Activated CD4-positive, alpha-beta T cell treated with anti-CD3 and anti-CD28 coated beads, Interleukin-2, amount 50 U/mL, for 4 hours (primary cell): ENCODE measurements at regions not wholly inside any gene's neighbourhood (a gene's known extent, or its start where the extent isn't known, plus 50 kb on each side); places are given as distances from the start of the nearest gene placed in this dataset.

ENCODE experiments used
- DNase-seq, 2 experiments: peaks; one replicate each; pipeline ENCODE4 v3.0.0-alpha.2; 2020

- no peak for DNase-seq
These were observed 183.0 kb downstream of the SUCNR1 start for GRCh38 chr3:152056481-152056880.

GRCh38 chr3:152056987-152057386 lies 183.5 kb downstream of the SUCNR1 start:
- no peak for DNase-seq

GRCh38 chr3:152058856-152059255 lies 185.4 kb downstream of the SUCNR1 start:
- no peak for DNase-seq

GRCh38 chr3:152060701-152061100 lies 187.3 kb downstream of the SUCNR1 start:
- no peak for DNase-seq

- DNase-seq, result no peak
These were observed 187.9 kb downstream of the SUCNR1 start for GRCh38 chr3:152061296-152061695.

GRCh38 chr3:152069871-152070270 lies 196.4 kb downstream of the SUCNR1 start:
- no peak for DNase-seq

- DNase-seq, result no peak
These were observed 197.4 kb upstream of the MBNL1 start for GRCh38 chr3:152071315-152071714.

GRCh38 chr3:152071924-152072323 lies 196.8 kb upstream of the MBNL1 start:
- no peak for DNase-seq

GRCh38 chr3:152073267-152073666 lies 195.5 kb upstream of the MBNL1 start:
- no peak for DNase-seq

GRCh38 chr3:152076148-152076547 lies 192.6 kb upstream of the MBNL1 start:
- no peak for DNase-seq

GRCh38 chr3:152079980-152080379 lies 188.7 kb upstream of the MBNL1 start:
- no peak for DNase-seq

- DNase-seq, result no peak
These were observed 185.6 kb upstream of the MBNL1 start for GRCh38 chr3:152083135-152083534.

GRCh38 chr3:152084441-152085158 lies 184.1 kb upstream of the MBNL1 start:
- no peak for DNase-seq

- DNase-seq, result no peak
These were observed 181.6 kb upstream of the MBNL1 start for GRCh38 chr3:152087153-152087552.

GRCh38 chr3:152089528-152089927 lies 179.2 kb upstream of the MBNL1 start:
- DNase-seq, result no peak

- DNase-seq, result no peak
These were observed 177.0 kb upstream of the MBNL1 start for GRCh38 chr3:152091725-152092124.

GRCh38 chr3:152093901-152094300 lies 174.8 kb upstream of the MBNL1 start:
- DNase-seq, result no peak

- DNase-seq, result no peak
These were observed 174.3 kb upstream of the MBNL1 start for GRCh38 chr3:152094406-152094805.

GRCh38 chr3:152095472-152095871 lies 173.3 kb upstream of the MBNL1 start:
- no peak for DNase-seq

- no peak for DNase-seq
These were observed 172.3 kb upstream of the MBNL1 start for GRCh38 chr3:152096280-152096906.

GRCh38 chr3:152097120-152097519 lies 171.6 kb upstream of the MBNL1 start:
- no peak for DNase-seq

- DNase-seq, result no peak
These were observed 171.0 kb upstream of the MBNL1 start for GRCh38 chr3:152097770-152098169.

GRCh38 chr3:152100491-152101132 lies 168.1 kb upstream of the MBNL1 start:
- DNase-seq, result no peak

- no peak for DNase-seq
These were observed 166.3 kb upstream of the MBNL1 start for GRCh38 chr3:152102410-152102809.
